CD14-positive monocyte (primary cell): ENCODE measurements at regions not wholly inside any gene's neighbourhood (a gene's known extent, or its start where the extent isn't known, plus 50 kb on each side); places are given as distances from the start of the nearest gene placed in this dataset.

Source experiments
- DNase-seq, 3 donors: peaks; one replicate each; pipeline ENCODE4 v3.0.0-alpha.2; 2011 to 2022
- H2AFZ ChIP-seq: 2 replicates; pipeline ENCODE4 v1.6.0; 2012; ENCODE audit warnings: mild to moderate bottlenecking, low read depth, low read length, inconsistent platforms; ENCODE audit not compliant: insufficient read depth, poor library complexity, severe bottlenecking
- H3K27ac ChIP-seq, 2 donors: 1 replicate in 1 of 2; 2 replicates in 1 of 2; pipeline ENCODE4 v1.5.1; 2012 to 2013; ENCODE audit warnings: low read length in 2 of 2, control low read depth in 1 of 2, inconsistent platforms in 1 of 2, low read depth in 1 of 2, mild to moderate bottlenecking in 1 of 2
- H3K27me3 ChIP-seq, 2 donors: one replicate each; pipeline versions ENCODE4 v1.6.0 to v1.6.1; 2011 to 2013; ENCODE audit warnings: low read length in 2 of 2; ENCODE audit not compliant: control insufficient read depth in 2 of 2, insufficient read depth in 2 of 2
- H3K36me3 ChIP-seq, 2 donors: replicated peaks in 1 of 2; 1 replicate in 1 of 2; 2 replicates in 1 of 2; pipeline versions ENCODE4 v1.5.1 to v1.6.1; 2012 to 2013; ENCODE audit warnings: low read length in 2 of 2, control low read depth in 1 of 2, inconsistent platforms in 1 of 2, mild to moderate bottlenecking in 1 of 2; ENCODE audit not compliant: insufficient read depth in 2 of 2, control insufficient read depth in 1 of 2
- H3K4me1 ChIP-seq, 2 donors: 1 replicate in 1 of 2; 2 replicates in 1 of 2; pipeline versions ENCODE4 v1.5.1 to v1.6.1; 2012 to 2013; ENCODE audit warnings: low read length in 2 of 2, control low read depth in 1 of 2, inconsistent platforms in 1 of 2, mild to moderate bottlenecking in 1 of 2, moderate library complexity in 1 of 2; ENCODE audit not compliant: insufficient read depth in 2 of 2, control insufficient read depth in 1 of 2
- H3K4me2 ChIP-seq: replicated peaks from 2 replicates; pipeline ENCODE3; 2012; ENCODE audit warnings: low read length, moderate library complexity, mild to moderate bottlenecking; ENCODE audit not compliant: poor library complexity, severe bottlenecking; ENCODE audit errors: extremely low read depth
- H3K4me3 ChIP-seq, 3 experiments: fragments of 200-600 bp in 1 of 3; sonication (generic) in 1 of 3; replicated peaks in 1 of 3; 1 replicate in 2 of 3; 2 replicates in 1 of 3; pipeline ENCODE4 v1.5.1; 2011 to 2013; ENCODE audit warnings: low read length in 3 of 3, mild to moderate bottlenecking in 3 of 3, control low read depth in 2 of 3, low read depth in 2 of 3, inconsistent platforms in 1 of 3, moderate library complexity in 1 of 3
- H3K79me2 ChIP-seq: 2 replicates; pipeline ENCODE4 v1.6.0; 2012; ENCODE audit warnings: mild to moderate bottlenecking, control low read depth, inconsistent platforms, low read length, moderate library complexity; ENCODE audit not compliant: insufficient read depth
- H3K9ac ChIP-seq: 2 replicates; pipeline ENCODE4 v1.6.0; 2017; ENCODE audit warnings: low read length, mild to moderate bottlenecking; ENCODE audit not compliant: insufficient read depth, poor library complexity, severe bottlenecking
- H3K9me3 ChIP-seq, 2 donors: replicated peaks in 1 of 2; 1 replicate in 1 of 2; 2 replicates in 1 of 2; pipeline versions ENCODE4 v1.5.1 to v1.6.1; 2012 to 2013; ENCODE audit warnings: low read length in 2 of 2, control low read depth in 1 of 2; ENCODE audit not compliant: control insufficient read depth in 1 of 2, insufficient read depth in 1 of 2
- H4K20me1 ChIP-seq: 2 replicates; pipeline ENCODE4 v1.6.0; 2012; ENCODE audit warnings: mild to moderate bottlenecking, low read length, control low read depth, moderate library complexity; ENCODE audit not compliant: insufficient read depth
- H3K27ac Mint-ChIP-seq, 7 donors: one replicate each; pipeline ENCODE4 v1.8.0; 2020; ENCODE audit warnings: mild to moderate bottlenecking in 7 of 7, mixed read lengths in 7 of 7, moderate library complexity in 6 of 7, inconsistent platforms in 2 of 7
- H3K27me3 Mint-ChIP-seq, 3 donors: one replicate each; pipeline ENCODE4 v1.8.0; 2021 to 2022; ENCODE audit warnings: low read depth in 3 of 3, mild to moderate bottlenecking in 3 of 3, mixed read lengths in 3 of 3, moderate library complexity in 3 of 3, inconsistent platforms in 1 of 3
- H3K36me3 Mint-ChIP-seq, 2 donors: one replicate each; pipeline ENCODE4 v1.8.0; 2020; ENCODE audit warnings: mixed read lengths in 2 of 2, inconsistent platforms in 1 of 2, mild to moderate bottlenecking in 1 of 2
- H3K4me1 Mint-ChIP-seq: one replicate; pipeline ENCODE4 v1.8.0; 2020; ENCODE audit warnings: mild to moderate bottlenecking, mixed read lengths
- H3K4me3 Mint-ChIP-seq, 2 donors: one replicate each; pipeline ENCODE4 v1.8.0; 2020; ENCODE audit warnings: mild to moderate bottlenecking in 2 of 2, mixed read lengths in 2 of 2, moderate library complexity in 1 of 2
- H3K9me3 Mint-ChIP-seq, 7 donors: one replicate each; pipeline ENCODE4 v1.8.0; 2020 to 2022; ENCODE audit warnings: mixed read lengths in 7 of 7, mild to moderate bottlenecking in 6 of 7, moderate library complexity in 6 of 7, inconsistent platforms in 2 of 7
- WGBS: methylation state at CpG from one replicate; pipeline ENCODE4 v1.1.5; 2013; ENCODE audit warnings: missing lambda C conversion rate; ENCODE audit not compliant: insufficient coverage; 5-methylcytosine and 5-hydroxymethylcytosine counted together
- intact Hi-C, 2 donors: fragments of 100-400 bp; cut with micrococcal nuclease; formaldehyde crosslinking; loops; one replicate each; pipeline versions ENCODE4 v1.15.0 to v1.15.1; 2023
- TF ChIP-seq, protein P1 (sequence below): fragments of 200-600 bp; IDR thresholded peaks from one replicate; pipeline ENCODE4 v1.8.0; 2022; ENCODE audit warnings: antibody characterized with exemption, mild to moderate bottlenecking

DNA sequence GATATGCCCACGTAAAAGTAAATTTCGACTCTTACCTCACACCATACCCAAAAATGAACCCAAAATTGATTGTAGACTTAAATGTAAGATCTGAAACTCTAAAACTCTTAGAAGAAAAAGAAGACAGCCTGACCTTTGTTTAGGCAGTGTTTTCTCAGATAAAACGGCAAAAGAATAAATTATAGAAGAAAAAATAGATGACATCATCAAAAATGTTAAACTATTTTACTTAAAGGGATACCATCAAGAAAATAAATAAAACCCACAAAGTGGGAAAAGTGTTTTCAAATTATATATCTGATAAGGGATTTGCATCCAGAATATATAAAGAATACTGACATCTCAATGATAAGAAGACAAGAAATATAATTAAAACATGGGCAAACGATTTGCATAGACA is 862.7 kb downstream of the DTWD2 start:
- Histone ChIP-seq H3K36me3 (no peaks in the 10 kb centered on the region), H3K4me3 (no peak overlapping the region), H3K9me3 (no peaks in the 10 kb centered on the region), H3K79me2 (no peaks in the 10 kb centered on the region), H2AFZ (no peak overlapping the region), H3K9ac (no peak overlapping the region), H3K27me3 (no peaks in the 10 kb centered on the region), H4K20me1 (no peaks in the 10 kb centered on the region), H3K4me1 (no peaks in the 10 kb centered on the region), H3K4me2 (no peak overlapping the region), H3K27ac (no peak overlapping the region)
- Mint-ChIP-seq H3K27me3 (no peaks in the 10 kb centered on the region), H3K4me1 (no peaks in the 10 kb centered on the region), H3K27ac (no peak overlapping the region), H3K36me3 (no peaks in the 10 kb centered on the region), H3K9me3 (peaks cover 0 to 5% (median 1%) of the 10 kb centered on the region in 7 donors), H3K4me3 (no peak overlapping the region)
- no peak for DNase-seq
- WGBS = no CpG with 5 or more reads among the region's 4 CpGs
- TF ChIP-seq, protein P1, sequence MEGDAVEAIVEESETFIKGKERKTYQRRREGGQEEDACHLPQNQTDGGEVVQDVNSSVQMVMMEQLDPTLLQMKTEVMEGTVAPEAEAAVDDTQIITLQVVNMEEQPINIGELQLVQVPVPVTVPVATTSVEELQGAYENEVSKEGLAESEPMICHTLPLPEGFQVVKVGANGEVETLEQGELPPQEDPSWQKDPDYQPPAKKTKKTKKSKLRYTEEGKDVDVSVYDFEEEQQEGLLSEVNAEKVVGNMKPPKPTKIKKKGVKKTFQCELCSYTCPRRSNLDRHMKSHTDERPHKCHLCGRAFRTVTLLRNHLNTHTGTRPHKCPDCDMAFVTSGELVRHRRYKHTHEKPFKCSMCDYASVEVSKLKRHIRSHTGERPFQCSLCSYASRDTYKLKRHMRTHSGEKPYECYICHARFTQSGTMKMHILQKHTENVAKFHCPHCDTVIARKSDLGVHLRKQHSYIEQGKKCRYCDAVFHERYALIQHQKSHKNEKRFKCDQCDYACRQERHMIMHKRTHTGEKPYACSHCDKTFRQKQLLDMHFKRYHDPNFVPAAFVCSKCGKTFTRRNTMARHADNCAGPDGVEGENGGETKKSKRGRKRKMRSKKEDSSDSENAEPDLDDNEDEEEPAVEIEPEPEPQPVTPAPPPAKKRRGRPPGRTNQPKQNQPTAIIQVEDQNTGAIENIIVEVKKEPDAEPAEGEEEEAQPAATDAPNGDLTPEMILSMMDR = no peak
- intact Hi-C loops = no loop called here

DNA sequence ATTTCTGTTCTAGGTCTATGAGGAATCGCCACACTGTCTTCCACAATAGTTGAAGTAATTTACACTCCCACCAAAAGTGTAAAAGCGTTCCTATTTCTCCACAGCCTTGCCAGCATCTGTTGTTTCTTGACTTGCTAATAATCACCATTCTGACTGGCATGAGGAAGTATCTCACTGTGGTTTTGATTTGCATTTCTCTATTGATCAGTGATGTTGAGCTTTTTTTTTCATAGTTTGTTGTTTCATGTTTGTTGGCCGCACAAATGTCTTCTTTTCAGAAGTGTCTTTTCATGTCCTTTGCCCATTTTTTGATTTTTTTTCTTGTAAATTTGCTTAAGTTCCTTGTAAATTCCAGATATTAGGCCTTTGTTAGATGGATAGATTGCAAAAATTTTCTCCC is 867.1 kb downstream of the DTWD2 start:
- H3K9me3 Mint-ChIP-seq = peaks cover 0 to 5% (median 2%) of the 10 kb centered on the region in 7 donors
- Histone ChIP-seq H3K79me2 (no peaks in the 10 kb centered on the region), H3K9me3 (no peaks in the 10 kb centered on the region), H3K4me3 (no peak overlapping the region), H3K27ac (no peak overlapping the region), H2AFZ (no peak overlapping the region), H3K4me1 (no peaks in the 10 kb centered on the region), H3K9ac (no peak overlapping the region), H4K20me1 (no peaks in the 10 kb centered on the region), H3K36me3 (no peaks in the 10 kb centered on the region), H3K4me2 (no peak overlapping the region), H3K27me3 (no peaks in the 10 kb centered on the region)
- WGBS = no CpG with 5 or more reads among the region's 3 CpGs
- intact Hi-C loops = no loop called here
- no peak overlapping the region for H3K27ac Mint-ChIP-seq
- no peaks in the 10 kb centered on the region for H3K27me3 Mint-ChIP-seq
- no peaks in the 10 kb centered on the region for H3K4me1 Mint-ChIP-seq
- DNase-seq = no peak
- TF ChIP-seq, protein P1 = no peak
- no peak overlapping the region for H3K4me3 Mint-ChIP-seq
- no peaks in the 10 kb centered on the region for H3K36me3 Mint-ChIP-seq
